ENCODE measurements at regions not wholly inside any gene's neighbourhood (a gene's known extent, or its start where the extent isn't known, plus 50 kb on each side); places are given as distances from the start of the nearest gene placed in this dataset.

GRCh38 chr10:130360826-130361311 lies 224.7 kb downstream of the GLRX3 start:
- intact Hi-C loops (cut with micrococcal nuclease): no loop called here
- Mint-ChIP-seq H3K36me3 (ENCODE audit: insufficient read depth, unreplicated experiment) (no peaks in the 10 kb centered on the region), H3K27me3 (ENCODE audit: insufficient read depth, unreplicated experiment) (no peaks in the 10 kb centered on the region), H3K27ac (ENCODE audit: low read depth, unreplicated experiment) (no peak overlapping the region), H3K4me3 (ENCODE audit: unreplicated experiment) (no peak overlapping the region), H3K9me3 (ENCODE audit: unreplicated experiment) (peaks cover 21% of the 10 kb centered on the region), H3K4me1 (ENCODE audit: insufficient read depth, unreplicated experiment) (no peaks in the 10 kb centered on the region)
- TF ChIP-seq CTCF (IDR thresholded peaks at IDR 0.05; ENCODE audit: unreplicated experiment): no peak
- CTCF ChIA-PET: no interaction called here
- no TSS peak for BruUV-seq (replicated peaks)
- POLR2A ChIA-PET: no interaction called here
- DNase-seq (ENCODE audit: unreplicated experiment): no peak

- CTCF ChIA-PET: no interaction called here
Measured at GRCh38 chr10:130361351-130362105, 225.3 kb downstream of the GLRX3 start.

GRCh38 chr10:130362308-130362761 lies 226.1 kb downstream of the GLRX3 start:
- peaks cover 21% of the 10 kb centered on the region for H3K9me3 Mint-ChIP-seq (ENCODE audit: unreplicated experiment)
- BruUV-seq (replicated peaks): no TSS peak
- ChIA-PET CTCF (no interaction called here), POLR2A (no interaction called here)
- H3K36me3 Mint-ChIP-seq (ENCODE audit: insufficient read depth, unreplicated experiment): no peaks in the 10 kb centered on the region
- H3K27me3 Mint-ChIP-seq (ENCODE audit: insufficient read depth, unreplicated experiment): no peaks in the 10 kb centered on the region
- intact Hi-C loops (cut with micrococcal nuclease): no loop called here
- no peak overlapping the region for H3K4me3 Mint-ChIP-seq (ENCODE audit: unreplicated experiment)
- TF ChIP-seq CTCF (IDR thresholded peaks at IDR 0.05; ENCODE audit: unreplicated experiment): no peak
- no peak overlapping the region for H3K27ac Mint-ChIP-seq (ENCODE audit: low read depth, unreplicated experiment)
- no peaks in the 10 kb centered on the region for H3K4me1 Mint-ChIP-seq (ENCODE audit: insufficient read depth, unreplicated experiment)
- no peak for DNase-seq (ENCODE audit: unreplicated experiment)

More at GRCh38 chr10:130361351-130362105, 225.3 kb downstream of the GLRX3 start:
- Mint-ChIP-seq H3K4me3 (ENCODE audit: unreplicated experiment) (no peak overlapping the region), H3K9me3 (ENCODE audit: unreplicated experiment) (peaks cover 21% of the 10 kb centered on the region), H3K27ac (ENCODE audit: low read depth, unreplicated experiment) (no peak overlapping the region), H3K27me3 (ENCODE audit: insufficient read depth, unreplicated experiment) (no peaks in the 10 kb centered on the region), H3K4me1 (ENCODE audit: insufficient read depth, unreplicated experiment) (no peaks in the 10 kb centered on the region), H3K36me3 (ENCODE audit: insufficient read depth, unreplicated experiment) (no peaks in the 10 kb centered on the region)
- no TSS peak for BruUV-seq (replicated peaks)
- intact Hi-C loops (cut with micrococcal nuclease): no loop called here
- POLR2A ChIA-PET: no interaction called here
- no peak for DNase-seq (ENCODE audit: unreplicated experiment)
- no peak for TF ChIP-seq CTCF (IDR thresholded peaks at IDR 0.05; ENCODE audit: unreplicated experiment)

GRCh38 chr10:130363051-130363450 lies 226.9 kb downstream of the GLRX3 start:
- Mint-ChIP-seq H3K4me3 (ENCODE audit: unreplicated experiment) (no peak overlapping the region), H3K27ac (ENCODE audit: low read depth, unreplicated experiment) (no peak overlapping the region), H3K9me3 (ENCODE audit: unreplicated experiment) (peaks cover 28% of the 10 kb centered on the region), H3K36me3 (ENCODE audit: insufficient read depth, unreplicated experiment) (no peaks in the 10 kb centered on the region), H3K27me3 (ENCODE audit: insufficient read depth, unreplicated experiment) (no peaks in the 10 kb centered on the region), H3K4me1 (ENCODE audit: insufficient read depth, unreplicated experiment) (no peaks in the 10 kb centered on the region)
- intact Hi-C loops (cut with micrococcal nuclease): no loop called here
- CTCF ChIA-PET: no interaction called here
- POLR2A ChIA-PET: no interaction called here
- no peak for TF ChIP-seq CTCF (IDR thresholded peaks at IDR 0.05; ENCODE audit: unreplicated experiment)
- no peak for DNase-seq (ENCODE audit: unreplicated experiment)
- no TSS peak for BruUV-seq (replicated peaks)

Data from MCF 10A (cell line).